Cardiac muscle cell (in vitro differentiated cells and primary cell): ENCODE measurements at regions not wholly inside any gene's neighbourhood (a gene's known extent, or its start where the extent isn't known, plus 50 kb on each side); places are given as distances from the start of the nearest gene placed in this dataset.
"Not testable (repeated sequence)": the region's sequence is repeated elsewhere in the genome, so short reads cannot be mapped to it uniquely, and the experiment has no call there.

Experiments used
- DNase-seq, 2 donors: peaks; one replicate each; pipeline versions ENCODE4 v3.0.0 to v3.0.0-alpha.2; 2010 to 2017; ENCODE audit warnings: low read depth in 1 of 2, low spot score in 1 of 2
- H3K27ac ChIP-seq: fragments of 200-600 bp; sonication (generic); 2 replicates; pipeline ENCODE4 v1.5.1; 2016
- H3K27me3 ChIP-seq: fragments of 200-600 bp; sonication (generic); 2 replicates; pipeline ENCODE4 v1.6.0; 2016; ENCODE audit warnings: control low read depth
- H3K36me3 ChIP-seq: fragments of 200-600 bp; sonication (generic); 2 replicates; pipeline ENCODE4 v1.5.1; 2016; ENCODE audit warnings: control low read depth
- H3K4me1 ChIP-seq: fragments of 200-600 bp; sonication (generic); 2 replicates; pipeline ENCODE4 v1.8.1; 2017; ENCODE audit warnings: low read depth, mild to moderate bottlenecking, mixed run types
- H3K4me3 ChIP-seq: fragments of 200-600 bp; sonication (generic); 2 replicates; pipeline ENCODE4 v1.5.1; 2016; ENCODE audit warnings: mild to moderate bottlenecking
- H3K9me3 ChIP-seq: fragments of 200-600 bp; sonication (generic); 2 replicates; pipeline ENCODE4 v1.5.1; 2017; ENCODE audit warnings: low read depth, mild to moderate bottlenecking, control low read depth
- CTCF ChIP-seq: IDR thresholded peaks from 2 replicates; pipeline ENCODE4 v1.5.1; 2012; ENCODE audit warnings: low read depth, mild to moderate bottlenecking, low read length

DNA sequence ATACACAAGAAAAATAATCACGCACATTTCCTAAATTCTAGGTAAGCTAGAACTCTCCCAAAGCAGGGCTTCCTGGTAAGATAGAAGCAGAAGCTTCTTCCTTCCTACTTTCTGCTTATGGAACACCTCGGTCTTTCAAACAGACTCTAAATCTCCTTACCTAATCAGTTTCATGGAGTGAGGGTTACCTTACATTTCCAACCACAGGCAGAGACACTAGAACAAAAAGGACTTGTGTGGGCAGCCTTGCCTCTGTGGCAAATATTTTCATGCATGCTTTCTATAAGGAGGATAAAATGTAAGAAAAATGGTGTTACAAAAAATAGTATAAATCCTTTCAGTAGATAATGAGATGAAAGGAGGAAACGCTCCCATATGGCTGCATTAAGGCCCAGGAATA is 386.3 kb upstream of the SMIM30 start:
- Histone ChIP-seq H3K4me3 (no peak overlapping the region), H3K27ac (no peak overlapping the region), H3K9me3 (no peaks in the 10 kb centered on the region), H3K27me3 (no peaks in the 10 kb centered on the region), H3K36me3 (no peaks in the 10 kb centered on the region), H3K4me1 (no peaks in the 10 kb centered on the region)
- TF ChIP-seq CTCF: no peak
- DNase-seq: no peak

- Histone ChIP-seq H3K27ac (no peak overlapping the region), H3K9me3 (no peaks in the 10 kb centered on the region), H3K4me3 (no peak overlapping the region), H3K4me1 (no peaks in the 10 kb centered on the region), H3K27me3 (no peaks in the 10 kb centered on the region), H3K36me3 (no peaks in the 10 kb centered on the region)
- no peak for TF ChIP-seq CTCF
- peak in 1 of 2 donors; percentile 2 for DNase-seq
Measured at GRCh38 chr7:113504142-113504541, 385.8 kb upstream of the SMIM30 start.

DNA sequence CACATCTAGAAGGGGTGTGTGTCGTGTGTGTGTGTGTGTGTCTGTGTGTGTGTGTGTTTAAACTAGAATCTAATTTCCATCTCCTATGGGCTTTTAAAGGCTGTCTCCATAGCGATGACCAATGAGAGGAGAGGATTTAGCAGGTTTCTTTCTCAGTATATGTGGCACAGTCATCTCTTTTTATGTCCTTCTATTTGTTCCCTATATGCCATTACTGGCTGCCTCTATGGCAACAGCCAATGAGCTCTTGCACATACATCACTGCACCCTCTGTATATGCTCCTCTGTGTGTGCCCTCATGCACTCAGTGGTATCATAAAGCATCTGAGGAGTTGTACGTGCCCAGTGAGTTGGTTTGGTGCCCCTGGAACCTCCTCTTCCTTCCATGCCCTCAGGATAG is 378.2 kb upstream of the SMIM30 start:
- H3K36me3 ChIP-seq, H3K4me1 ChIP-seq, H3K4me3 ChIP-seq, DNase-seq, H3K9me3 ChIP-seq, H3K27me3 ChIP-seq, H3K27ac ChIP-seq: not testable (repeated sequence)

- not testable (repeated sequence) for H3K4me3 ChIP-seq, H3K4me1 ChIP-seq, H3K27me3 ChIP-seq, H3K27ac ChIP-seq, H3K9me3 ChIP-seq, DNase-seq, H3K36me3 ChIP-seq
Measured at GRCh38 chr7:113494797-113495566, 376.6 kb upstream of the SMIM30 start.

DNA sequence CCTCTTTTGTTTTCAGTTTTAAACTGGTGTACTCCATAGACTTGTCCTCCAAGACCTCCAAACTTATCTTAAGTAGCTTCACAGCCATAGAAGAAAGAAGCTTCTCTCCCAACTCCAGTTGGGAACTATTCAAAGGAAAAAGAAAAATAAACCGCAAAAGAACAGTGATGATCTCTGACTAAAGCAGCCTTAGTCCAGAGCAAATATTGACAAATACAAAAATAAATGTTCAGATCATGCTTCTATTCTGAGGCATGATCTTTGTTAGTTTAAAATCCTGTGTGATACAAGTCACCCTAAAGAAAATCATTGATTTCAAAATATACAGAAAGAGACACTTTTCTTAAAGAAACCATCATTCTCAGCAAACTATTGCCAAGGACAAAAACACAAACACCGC is 373.0 kb upstream of the SMIM30 start:
- H3K4me1 ChIP-seq: no peaks in the 10 kb centered on the region
- H3K36me3 ChIP-seq: no peaks in the 10 kb centered on the region
- no peak for DNase-seq
- no peaks in the 10 kb centered on the region for H3K9me3 ChIP-seq
- no peak overlapping the region for H3K4me3 ChIP-seq
- no peak for TF ChIP-seq CTCF
- H3K27ac ChIP-seq: no peak overlapping the region
- no peaks in the 10 kb centered on the region for H3K27me3 ChIP-seq

DNA sequence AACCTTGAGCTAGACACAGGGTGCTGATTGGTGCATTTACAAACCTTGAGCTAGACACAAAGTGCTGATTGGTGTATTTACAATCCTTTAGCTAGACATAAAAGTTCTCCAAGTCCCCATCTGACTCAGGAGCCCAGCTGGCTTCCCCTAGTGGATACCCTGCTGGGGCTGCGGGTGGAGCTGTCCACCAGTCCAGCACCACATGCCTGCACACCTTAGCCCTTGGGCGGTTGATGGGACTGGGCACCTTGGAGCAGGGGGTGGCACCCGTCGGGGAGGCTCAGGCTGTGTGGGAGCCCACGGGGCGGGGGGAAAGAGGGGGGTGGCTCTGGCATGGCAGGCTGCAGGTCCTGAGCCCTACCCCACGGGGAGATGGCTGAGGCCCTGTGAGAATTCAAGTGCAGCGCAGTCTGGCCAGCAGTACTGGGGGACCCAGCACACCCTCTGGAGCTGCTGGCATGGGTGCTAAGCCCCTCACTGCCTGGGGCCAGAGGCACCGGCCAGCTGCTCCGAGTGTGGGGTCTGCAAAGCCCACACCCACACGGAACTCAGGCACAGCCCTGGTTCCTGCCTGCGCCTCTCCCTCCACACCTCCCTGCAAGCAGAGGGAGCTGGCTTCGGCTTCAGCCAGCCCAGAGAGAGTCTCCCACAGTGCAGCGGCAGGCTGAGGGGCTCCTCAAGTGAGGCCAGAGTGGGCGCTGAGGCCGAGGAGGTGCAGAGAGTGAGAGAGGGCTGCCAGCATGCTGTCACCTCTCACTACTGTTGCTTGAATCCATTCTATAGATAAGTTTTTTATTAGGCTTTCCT is 369.8 kb upstream of the SMIM30 start:
- TF ChIP-seq CTCF: no peak
- H3K27me3 ChIP-seq: no peaks in the 10 kb centered on the region
- no peaks in the 10 kb centered on the region for H3K4me1 ChIP-seq
- H3K9me3 ChIP-seq: no peaks in the 10 kb centered on the region
- H3K27ac ChIP-seq: no peak overlapping the region
- H3K36me3 ChIP-seq: no peaks in the 10 kb centered on the region
- no peak for DNase-seq
- no peak overlapping the region for H3K4me3 ChIP-seq
